HG03442 (cell line): ENCODE measurements at regions not wholly inside any gene's neighbourhood (a gene's known extent, or its start where the extent isn't known, plus 50 kb on each side); places are given as distances from the start of the nearest gene placed in this dataset.

Source experiments
- ATAC-seq: cut with Tn5 transposase; IDR thresholded peaks from one replicate; pipeline ENCODE4 v1.9.1; 2021; ENCODE audit warnings: mild to moderate bottlenecking, moderate library complexity; ENCODE audit not compliant: unreplicated experiment

GRCh38 chr18:25455159-25455558 is 103.2 kb upstream of the ZNF521 start:
- no peak for ATAC-seq

- ATAC-seq: no peak
These were observed 102.8 kb upstream of the ZNF521 start for GRCh38 chr18:25454730-25455129.

GRCh38 chr18:25454270-25454659 is 102.3 kb upstream of the ZNF521 start:
- no peak for ATAC-seq

GRCh38 chr18:25453556-25454269 is 101.7 kb upstream of the ZNF521 start:
- ATAC-seq: no peak

- no peak for ATAC-seq
These were observed 99.2 kb upstream of the ZNF521 start for GRCh38 chr18:25451077-25451658.

GRCh38 chr18:25449046-25449445 is 97.1 kb upstream of the ZNF521 start:
- no peak for ATAC-seq

GRCh38 chr18:25446972-25447371 is 95.0 kb upstream of the ZNF521 start:
- ATAC-seq: no peak

- ATAC-seq: no peak
These were observed 93.5 kb upstream of the ZNF521 start for GRCh38 chr18:25445430-25445829.

GRCh38 chr18:25443776-25444175 is 91.8 kb upstream of the ZNF521 start:
- ATAC-seq: no peak

GRCh38 chr18:25435149-25435782 is 83.3 kb upstream of the ZNF521 start:
- ATAC-seq: no peak

- ATAC-seq: no peak
These were observed 82.8 kb upstream of the ZNF521 start for GRCh38 chr18:25434745-25435144.

- ATAC-seq: no peak
These were observed 81.6 kb upstream of the ZNF521 start for GRCh38 chr18:25433590-25433989.

- ATAC-seq: no peak
These were observed 73.1 kb upstream of the ZNF521 start for GRCh38 chr18:25425024-25425423.

GRCh38 chr18:25423760-25424159 is 71.8 kb upstream of the ZNF521 start:
- ATAC-seq: no peak

- no peak for ATAC-seq
These were observed 71.3 kb upstream of the ZNF521 start for GRCh38 chr18:25423267-25423666.

GRCh38 chr18:25422230-25422629 is 70.3 kb upstream of the ZNF521 start:
- ATAC-seq: no peak

GRCh38 chr18:25420077-25420825 is 68.3 kb upstream of the ZNF521 start:
- ATAC-seq: no peak

GRCh38 chr18:25416374-25416773 is 64.4 kb upstream of the ZNF521 start:
- no peak for ATAC-seq

GRCh38 chr18:25409971-25410370 is 58.0 kb upstream of the ZNF521 start:
- ATAC-seq: no peak

GRCh38 chr18:25408293-25408692 is 56.3 kb upstream of the ZNF521 start:
- no peak for ATAC-seq
